ENCODE measurements at regions not wholly inside any gene's neighbourhood (a gene's known extent, or its start where the extent isn't known, plus 50 kb on each side); places are given as distances from the start of the nearest gene placed in this dataset.
"Not testable (repeated sequence)": the region's sequence is repeated elsewhere in the genome, so short reads cannot be mapped to it uniquely, and the experiment has no call there.

- no peak for DNase-seq
Measured at GRCh38 chrX:116290359-116290758, 119.8 kb downstream of the AGTR2 start.

- DNase-seq, result no peak
Measured at GRCh38 chrX:116292183-116292582, 121.6 kb downstream of the AGTR2 start.

- DNase-seq, result no peak
Measured at GRCh38 chrX:116298956-116299355, 128.4 kb downstream of the AGTR2 start.

GRCh38 chrX:116306218-116306617 lies 130.2 kb upstream of the SLC6A14 start:
- no peak for DNase-seq

GRCh38 chrX:116317409-116317808 lies 119.0 kb upstream of the SLC6A14 start:
- no peak for DNase-seq

- DNase-seq, result no peak
Measured at GRCh38 chrX:116318672-116319071, 117.7 kb upstream of the SLC6A14 start.

- no peak for DNase-seq
Measured at GRCh38 chrX:116321711-116322110, 114.7 kb upstream of the SLC6A14 start.

GRCh38 chrX:116332026-116332425 lies 104.4 kb upstream of the SLC6A14 start:
- not testable (repeated sequence) for DNase-seq

- DNase-seq, result not testable (repeated sequence)
Measured at GRCh38 chrX:116334797-116335196, 101.6 kb upstream of the SLC6A14 start.

GRCh38 chrX:116339407-116339806 lies 97.0 kb upstream of the SLC6A14 start:
- DNase-seq, result no peak

GRCh38 chrX:116342903-116343302 lies 93.5 kb upstream of the SLC6A14 start:
- DNase-seq, result no peak

GRCh38 chrX:116345958-116346357 lies 90.4 kb upstream of the SLC6A14 start:
- DNase-seq, result no peak

GRCh38 chrX:116357329-116357728 lies 79.1 kb upstream of the SLC6A14 start:
- DNase-seq, result no peak

GRCh38 chrX:116378961-116379360 lies 57.4 kb upstream of the SLC6A14 start:
- DNase-seq, result no peak

- DNase-seq, result no peak
Measured at GRCh38 chrX:116379854-116380253, 56.6 kb upstream of the SLC6A14 start.

- DNase-seq, result no peak
Measured at GRCh38 chrX:116384406-116384954, 51.9 kb upstream of the SLC6A14 start.
